PC-3 (cell line): ENCODE measurements at regions not wholly inside any gene's neighbourhood (a gene's known extent, or its start where the extent isn't known, plus 50 kb on each side); places are given as distances from the start of the nearest gene placed in this dataset.

Experiments
- ATAC-seq: fragments of 200-7000 bp; cut with Tn5 transposase; 2 replicates; pipeline ENCODE4 v1.9.1; 2020; ENCODE audit warnings: mild to moderate bottlenecking, moderate library complexity
- BruUV-seq: library from RNA; stranded (reverse); fragments of 400-500 nt; replicated peaks from 2 replicates; lab custom pipeline; 2021; lab: Mats Ljungman, UMichigan
- CTCF ChIA-PET: fragments of 300-600 bp; sonication (Branson Sonifier 250); formaldehyde crosslinking; loops from one replicate; lab custom pipeline; 2022; ENCODE audit warnings: antibody characterized with exemption; lab: Charles Lee
- POLR2A ChIA-PET: fragments of 300-600 bp; sonication (Branson Sonifier 250); formaldehyde crosslinking; loops from one replicate; lab custom pipeline; 2022; ENCODE audit warnings: antibody characterized with exemption; ENCODE audit not compliant: unreplicated experiment; lab: Charles Lee
- DNase-seq: peaks from one replicate; pipeline ENCODE4 v3.0.0-alpha.2; 2015
- H2AFZ ChIP-seq: fragments of 300-600 bp; sonication (generic); 2 replicates; pipeline ENCODE4 v1.6.0; 2016; ENCODE audit warnings: antibody characterized with exemption, low read length
- H3F3A ChIP-seq: fragments of 300-600 bp; sonication (generic); one replicate; pipeline ENCODE4 v1.6.0; 2017; ENCODE audit warnings: antibody characterized with exemption, low read length, control low read depth, mild to moderate bottlenecking; ENCODE audit not compliant: unreplicated experiment
- H3K27ac ChIP-seq: fragments of 300-600 bp; sonication (generic); 2 replicates; pipeline ENCODE4 v1.5.1; 2016; ENCODE audit warnings: mild to moderate bottlenecking, low read length
- H3K27me3 ChIP-seq: fragments of 300-600 bp; sonication (generic); 2 replicates; pipeline ENCODE4 v1.6.1; 2016; ENCODE audit warnings: low read length, mixed read lengths
- H3K36me3 ChIP-seq: fragments of 300-600 bp; sonication (generic); 2 replicates; pipeline ENCODE4 v1.6.1; 2016; ENCODE audit warnings: low read depth, mixed run types, low read length, mixed read lengths
- H3K4me1 ChIP-seq: fragments of 300-600 bp; sonication (generic); 2 replicates; pipeline ENCODE4 v1.5.1; 2016; ENCODE audit warnings: low read length; ENCODE audit not compliant: insufficient read depth
- H3K4me2 ChIP-seq: fragments of 300-600 bp; sonication (generic); 2 replicates; pipeline ENCODE4 v1.6.0; 2016; ENCODE audit warnings: low read length
- H3K4me3 ChIP-seq: fragments of 300-600 bp; sonication (generic); 2 replicates; pipeline ENCODE4 v1.5.1; 2016; ENCODE audit warnings: mild to moderate bottlenecking, low read length, mixed read lengths
- H3K79me2 ChIP-seq: fragments of 300-600 bp; sonication (generic); 2 replicates; pipeline ENCODE4 v1.6.1; 2017; ENCODE audit warnings: low read length, mixed read lengths
- H3K9ac ChIP-seq: fragments of 300-600 bp; sonication (generic); 2 replicates; pipeline ENCODE4 v1.6.0; 2016; ENCODE audit warnings: mild to moderate bottlenecking, low read length
- H3K9me2 ChIP-seq: fragments of 300-600 bp; sonication (generic); replicated peaks from 2 replicates; pipeline ENCODE4 v1.6.1; 2016; ENCODE audit warnings: mixed run types, low read length, mixed read lengths
- H3K9me3 ChIP-seq: fragments of 300-600 bp; sonication (generic); 2 replicates; pipeline ENCODE4 v1.6.1; 2016; ENCODE audit warnings: low read length, mixed read lengths
- H4K20me1 ChIP-seq: fragments of 300-600 bp; sonication (generic); 2 replicates; pipeline ENCODE4 v1.6.1; 2016; ENCODE audit warnings: low read length, mixed read lengths
- EZH2 ChIP-seq: fragments of 300-600 bp; sonication (generic); IDR thresholded peaks from one replicate; pipeline ENCODE4 v1.6.1; 2017; ENCODE audit warnings: antibody characterized with exemption, mild to moderate bottlenecking, low read length; ENCODE audit not compliant: unreplicated experiment
- EZH2phosphoT487 ChIP-seq: fragments of 300-600 bp; sonication (generic); IDR thresholded peaks from 2 replicates; pipeline ENCODE4 v1.6.1; 2018; ENCODE audit warnings: mild to moderate bottlenecking, antibody characterized with exemption, low read length, borderline replicate concordance
- intact Hi-C: fragments of 100-400 bp; cut with micrococcal nuclease; formaldehyde crosslinking; loops from 2 replicates; pipeline ENCODE4 v1.9.0; 2023
- TF ChIP-seq, protein P1 (sequence below): fragments of 300-600 bp; sonication (generic); conservative IDR thresholded peaks from 2 replicates; pipeline ENCODE4 v1.5.1; 2017; ENCODE audit warnings: antibody characterized with exemption, low read depth, mild to moderate bottlenecking, low read length

DNA sequence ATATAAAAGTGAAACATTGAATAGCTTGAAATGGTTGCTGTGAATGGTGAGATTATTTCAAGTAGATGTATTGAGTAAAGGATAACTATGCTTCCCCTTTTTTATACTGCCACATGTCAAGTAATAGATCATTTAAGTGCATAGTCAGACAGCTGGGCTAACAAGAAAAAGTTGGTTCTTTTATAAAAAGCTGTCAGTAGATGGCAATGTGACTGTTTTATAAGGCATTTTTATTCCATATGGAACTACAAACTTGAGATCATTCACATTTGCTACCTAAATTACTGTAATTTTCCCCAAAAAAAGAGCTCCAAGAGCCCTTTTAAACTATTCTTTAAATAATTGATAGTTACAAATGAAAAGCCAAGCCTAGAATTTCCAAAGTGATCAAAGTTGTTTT is 831.0 kb downstream of the C4orf33 start:
- no peak overlapping the region for H3K9ac ChIP-seq
- POLR2A ChIA-PET, result no interaction called here
- TF ChIP-seq, protein P1, sequence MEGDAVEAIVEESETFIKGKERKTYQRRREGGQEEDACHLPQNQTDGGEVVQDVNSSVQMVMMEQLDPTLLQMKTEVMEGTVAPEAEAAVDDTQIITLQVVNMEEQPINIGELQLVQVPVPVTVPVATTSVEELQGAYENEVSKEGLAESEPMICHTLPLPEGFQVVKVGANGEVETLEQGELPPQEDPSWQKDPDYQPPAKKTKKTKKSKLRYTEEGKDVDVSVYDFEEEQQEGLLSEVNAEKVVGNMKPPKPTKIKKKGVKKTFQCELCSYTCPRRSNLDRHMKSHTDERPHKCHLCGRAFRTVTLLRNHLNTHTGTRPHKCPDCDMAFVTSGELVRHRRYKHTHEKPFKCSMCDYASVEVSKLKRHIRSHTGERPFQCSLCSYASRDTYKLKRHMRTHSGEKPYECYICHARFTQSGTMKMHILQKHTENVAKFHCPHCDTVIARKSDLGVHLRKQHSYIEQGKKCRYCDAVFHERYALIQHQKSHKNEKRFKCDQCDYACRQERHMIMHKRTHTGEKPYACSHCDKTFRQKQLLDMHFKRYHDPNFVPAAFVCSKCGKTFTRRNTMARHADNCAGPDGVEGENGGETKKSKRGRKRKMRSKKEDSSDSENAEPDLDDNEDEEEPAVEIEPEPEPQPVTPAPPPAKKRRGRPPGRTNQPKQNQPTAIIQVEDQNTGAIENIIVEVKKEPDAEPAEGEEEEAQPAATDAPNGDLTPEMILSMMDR, result peak; percentile 39
- TF ChIP-seq EZH2 (no peak), EZH2phosphoT487 (no peak)
- ATAC-seq, result no peak
- H2AFZ ChIP-seq, result no peak overlapping the region
- DNase-seq, result peak; percentile 5
- H3K27ac ChIP-seq, result no peak overlapping the region
- H3K4me1 ChIP-seq, result no peaks in the 10 kb centered on the region
- H4K20me1 ChIP-seq, result no peaks in the 10 kb centered on the region
- no peaks in the 10 kb centered on the region for H3K36me3 ChIP-seq
- H3K9me2 ChIP-seq, result no peaks in the 10 kb centered on the region
- H3K9me3 ChIP-seq, result no peaks in the 10 kb centered on the region
- H3K27me3 ChIP-seq, result no peaks in the 10 kb centered on the region
- BruUV-seq, result no TSS peak
- H3F3A ChIP-seq, result no peaks in the 10 kb centered on the region
- CTCF ChIA-PET, result no interaction called here
- intact Hi-C loops, result loop anchor here (5.0 to 10.0 kb wide), 3 partner anchors 400 to 582 kb away; no protein-coding TSS in a partner anchor
- H3K79me2 ChIP-seq, result no peaks in the 10 kb centered on the region
- H3K4me3 ChIP-seq, result no peak overlapping the region
- no peak overlapping the region for H3K4me2 ChIP-seq

DNA sequence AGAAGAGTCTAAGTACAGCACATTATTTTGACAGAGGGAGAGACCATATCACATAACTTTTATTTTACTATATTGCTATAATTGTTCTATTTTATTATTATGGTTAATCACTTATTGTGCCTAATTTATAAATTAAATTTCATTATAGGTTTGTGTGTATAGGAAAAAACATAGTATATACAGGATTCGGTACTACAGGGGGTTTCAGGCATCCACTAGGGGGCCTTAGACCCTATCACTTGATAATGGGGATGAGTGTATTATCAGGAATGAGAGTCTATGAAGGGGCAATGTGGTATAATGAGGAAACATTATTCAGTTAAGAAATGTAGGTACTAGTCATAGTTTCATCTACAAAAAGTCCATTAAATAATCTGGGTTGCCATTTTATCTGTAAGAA is 833.1 kb downstream of the C4orf33 start:
- H3K27me3 ChIP-seq, result no peaks in the 10 kb centered on the region
- H3K9me2 ChIP-seq, result no peaks in the 10 kb centered on the region
- H3K4me1 ChIP-seq, result no peaks in the 10 kb centered on the region
- H3F3A ChIP-seq, result no peaks in the 10 kb centered on the region
- no peaks in the 10 kb centered on the region for H3K36me3 ChIP-seq
- no peak overlapping the region for H3K27ac ChIP-seq
- no peak overlapping the region for H3K4me3 ChIP-seq
- TF ChIP-seq, protein P1, result peak; percentile 48
- no peak for TF ChIP-seq EZH2
- H3K4me2 ChIP-seq, result no peak overlapping the region
- no peaks in the 10 kb centered on the region for H3K79me2 ChIP-seq
- DNase-seq, result peak; percentile 7
- no TSS peak for BruUV-seq
- no peak overlapping the region for H3K9ac ChIP-seq
- no peak for ATAC-seq
- no peaks in the 10 kb centered on the region for H4K20me1 ChIP-seq
- ChIA-PET POLR2A (no interaction called here), CTCF (no interaction called here)
- intact Hi-C loops, result loop anchor here (5.0 to 10.0 kb wide), 3 partner anchors 402 to 584 kb away; no protein-coding TSS in a partner anchor
- H3K9me3 ChIP-seq, result no peaks in the 10 kb centered on the region
- no peak overlapping the region for H2AFZ ChIP-seq

DNA sequence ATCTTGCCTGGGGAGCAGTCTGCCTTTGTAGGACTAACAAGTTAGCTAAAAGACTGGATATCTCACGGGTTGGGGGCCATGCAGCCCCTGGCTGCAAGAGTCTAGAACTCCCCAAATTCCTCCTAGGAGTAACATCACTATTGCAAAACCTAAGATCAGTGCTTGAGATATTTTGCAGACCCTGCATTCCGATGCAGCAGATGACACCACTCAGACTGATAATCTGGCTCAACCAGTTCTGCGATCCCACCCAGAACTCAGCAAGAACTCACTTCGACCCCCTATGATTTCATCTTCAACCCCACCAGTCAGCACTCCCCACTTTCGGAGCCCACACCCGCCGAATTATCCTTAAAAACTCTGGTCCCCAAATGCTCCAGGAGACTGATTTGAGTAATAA is 834.0 kb downstream of the C4orf33 start:
- no peak for DNase-seq
- no TSS peak for BruUV-seq
- intact Hi-C loops, result loop anchor here (5.0 to 10.0 kb wide), 3 partner anchors 403 to 585 kb away; no protein-coding TSS in a partner anchor
- POLR2A ChIA-PET, result interaction anchor here (0.6 kb wide), 1 partner anchor 102 kb away, joined by 4 read pairs; no protein-coding TSS in a partner anchor
- no peak overlapping the region for H3K4me2 ChIP-seq
- H3K4me3 ChIP-seq, result no peak overlapping the region
- ATAC-seq, result no peak
- no peak overlapping the region for H3K27ac ChIP-seq
- H2AFZ ChIP-seq, result no peak overlapping the region
- H3K9me3 ChIP-seq, result no peaks in the 10 kb centered on the region
- H3K9ac ChIP-seq, result no peak overlapping the region
- H3F3A ChIP-seq, result no peaks in the 10 kb centered on the region
- H3K79me2 ChIP-seq, result no peaks in the 10 kb centered on the region
- H3K36me3 ChIP-seq, result no peaks in the 10 kb centered on the region
- H4K20me1 ChIP-seq, result no peaks in the 10 kb centered on the region
- no peaks in the 10 kb centered on the region for H3K4me1 ChIP-seq
- no peaks in the 10 kb centered on the region for H3K27me3 ChIP-seq
- H3K9me2 ChIP-seq, result no peaks in the 10 kb centered on the region
- CTCF ChIA-PET, result no interaction called here
- TF ChIP-seq EZH2phosphoT487 (no peak), EZH2 (no peak)
- TF ChIP-seq, protein P1, result no peak
